IMR-90 (cell line): ENCODE measurements at regions not wholly inside any gene's neighbourhood (a gene's known extent, or its start where the extent isn't known, plus 50 kb on each side); places are given as distances from the start of the nearest gene placed in this dataset.

Source experiments
- ATAC-seq: fragments of 200-7000 bp; cut with Tn5 transposase; 2 replicates; pipeline ENCODE4 v1.9.1; 2020; ENCODE audit warnings: low read depth, mild to moderate bottlenecking, moderate library complexity
- BruUV-seq: library from RNA; stranded (reverse); fragments of 400-500 nt; replicated peaks from 2 replicates; lab custom pipeline; 2021; lab: Mats Ljungman, UMichigan
- CTCF ChIA-PET: fragments of 300-600 bp; formaldehyde crosslinking; extraction: SDS; loops from one replicate; lab custom pipeline; 2021; ENCODE audit warnings: antibody characterized with exemption; lab: Yijun Ruan, JAX
- POLR2A ChIA-PET: fragments of 300-600 bp; sonication (Branson Sonifier 250); formaldehyde crosslinking; loops from one replicate; lab custom pipeline; 2022; ENCODE audit warnings: antibody characterized with exemption; ENCODE audit not compliant: unreplicated experiment; lab: Charles Lee
- DNase-seq: peaks from one replicate; pipeline ENCODE4 v3.0.0; 2013
- H2AFZ ChIP-seq: replicated peaks from 2 replicates; pipeline ENCODE3; 2013; ENCODE audit warnings: low read length, mild to moderate bottlenecking; ENCODE audit not compliant: poor library complexity
- H2AK5ac ChIP-seq: 2 replicates; pipeline ENCODE4 v1.6.1; 2013; ENCODE audit warnings: low read depth, low read length, inconsistent platforms
- H2AK9ac ChIP-seq: replicated peaks from 2 replicates; pipeline ENCODE3; 2013; ENCODE audit warnings: mild to moderate bottlenecking, low read depth, low read length, moderate library complexity; ENCODE audit not compliant: poor library complexity
- H2BK120ac ChIP-seq: 2 replicates; pipeline ENCODE4 v1.6.1; 2013; ENCODE audit warnings: low read depth, low read length, inconsistent platforms
- H2BK15ac ChIP-seq: 3 replicates; pipeline ENCODE4 v1.6.1; 2013; ENCODE audit warnings: low read depth, low read length, inconsistent platforms
- H2BK20ac ChIP-seq: 2 replicates; pipeline ENCODE4 v1.6.1; 2013; ENCODE audit warnings: low read depth, mild to moderate bottlenecking, inconsistent platforms, low read length, moderate library complexity
- H2BK5ac ChIP-seq: 2 replicates; pipeline ENCODE4 v1.6.1; 2013; ENCODE audit warnings: mild to moderate bottlenecking, low read depth, low read length, inconsistent platforms; ENCODE audit not compliant: poor library complexity, severe bottlenecking
- H3K14ac ChIP-seq: replicated peaks from 2 replicates; pipeline ENCODE4 v1.6.1; 2013; ENCODE audit warnings: low read depth, low read length, inconsistent platforms
- H3K18ac ChIP-seq: 2 replicates; pipeline ENCODE4 v1.6.1; 2013; ENCODE audit warnings: low read depth, low read length, control low read depth
- H3K23ac ChIP-seq: 2 replicates; pipeline ENCODE4 v1.6.1; 2013; ENCODE audit warnings: low read depth, low read length, inconsistent platforms
- H3K27ac ChIP-seq: 2 replicates; pipeline ENCODE4 v1.5.1; 2013; ENCODE audit warnings: mild to moderate bottlenecking, control low read depth, low read length; ENCODE audit not compliant: insufficient read depth
- H3K27me3 ChIP-seq: 2 replicates; pipeline ENCODE4 v1.6.1; 2013; ENCODE audit warnings: low read length; ENCODE audit not compliant: control insufficient read depth, insufficient read depth
- H3K36me3 ChIP-seq: 2 replicates; pipeline ENCODE4 v1.6.1; 2013; ENCODE audit warnings: low read length, mixed read lengths; ENCODE audit not compliant: control insufficient read depth, insufficient read depth
- H3K4ac ChIP-seq: 2 replicates; pipeline ENCODE4 v1.6.1; 2013; ENCODE audit warnings: low read depth, low read length, inconsistent platforms
- H3K4me1 ChIP-seq: 2 replicates; pipeline ENCODE4 v1.6.1; 2013; ENCODE audit warnings: low read length, mixed read lengths; ENCODE audit not compliant: control insufficient read depth, insufficient read depth
- H3K4me2 ChIP-seq: 2 replicates; pipeline ENCODE4 v1.6.1; 2013; ENCODE audit warnings: low read depth, mild to moderate bottlenecking, control low read depth, low read length, moderate library complexity
- H3K4me3 ChIP-seq: 2 replicates; pipeline ENCODE4 v1.5.1; 2013; ENCODE audit warnings: low read depth, mild to moderate bottlenecking, control low read depth, low read length, moderate library complexity; ENCODE audit not compliant: insufficient read depth
- H3K56ac ChIP-seq: 2 replicates; pipeline ENCODE4 v1.6.1; 2013; ENCODE audit warnings: low read length, inconsistent platforms; ENCODE audit not compliant: insufficient read depth; ENCODE audit errors: extremely low read depth
- H3K79me1 ChIP-seq, 2 experiments: 2 replicates each; pipeline ENCODE4 v1.6.1; 2013; ENCODE audit warnings: low read length in 2 of 2, inconsistent platforms in 1 of 2, low read depth in 1 of 2
- H3K9ac ChIP-seq: 2 replicates; pipeline ENCODE4 v1.6.1; 2013; ENCODE audit warnings: low read depth, low read length, control low read depth
- H3K9me1 ChIP-seq: 2 replicates; pipeline ENCODE4 v1.6.1; 2013; ENCODE audit warnings: low read length, inconsistent platforms; ENCODE audit not compliant: insufficient read depth
- H3K9me3 ChIP-seq: 2 replicates; pipeline ENCODE4 v1.6.1; 2013; ENCODE audit warnings: low read length; ENCODE audit not compliant: control insufficient read depth, insufficient read depth
- H4K20me1 ChIP-seq: 2 replicates; pipeline ENCODE4 v1.6.1; 2013; ENCODE audit warnings: low read length, inconsistent platforms; ENCODE audit not compliant: insufficient read depth
- H4K5ac ChIP-seq: 2 replicates; pipeline ENCODE4 v1.6.1; 2013; ENCODE audit warnings: mild to moderate bottlenecking, low read depth, low read length, control low read depth
- H4K8ac ChIP-seq, 2 experiments: 2 replicates each; pipeline ENCODE4 v1.6.1; 2013; ENCODE audit warnings: low read depth in 2 of 2, low read length in 2 of 2, control low read depth in 1 of 2, inconsistent platforms in 1 of 2
- H4K91ac ChIP-seq: 2 replicates; pipeline ENCODE4 v1.6.1; 2013; ENCODE audit warnings: low read depth, low read length, inconsistent platforms; ENCODE audit not compliant: insufficient read depth
- BHLHE40 ChIP-seq: fragments of 150-350 bp; IDR thresholded peaks from 2 replicates; pipeline ENCODE4 v1.6.1; 2016; ENCODE audit warnings: mild to moderate bottlenecking, low read depth, low read length
- CEBPB ChIP-seq: IDR thresholded peaks from 2 replicates; pipeline ENCODE4 v1.6.1; 2012; ENCODE audit warnings: low read depth, low read length, improper control_type of control experiment
- CHD1 ChIP-seq: IDR thresholded peaks from 2 replicates; pipeline ENCODE4 v1.6.1; 2012; ENCODE audit warnings: low read depth, low read length, improper control_type of control experiment
- FOS ChIP-seq: fragments of 150-350 bp; IDR thresholded peaks from 2 replicates; pipeline ENCODE4 v1.6.1; 2016; ENCODE audit warnings: low read depth, low read length
- MAFK ChIP-seq: IDR thresholded peaks from 2 replicates; pipeline ENCODE4 v1.6.1; 2012; ENCODE audit warnings: low read depth, low read length, improper control_type of control experiment
- MAZ ChIP-seq: IDR thresholded peaks from 2 replicates; pipeline ENCODE4 v1.6.1; 2012; ENCODE audit warnings: low read depth, mild to moderate bottlenecking, low read length, improper control_type of control experiment, moderate library complexity, borderline replicate concordance
- MXI1 ChIP-seq: IDR thresholded peaks from 2 replicates; pipeline ENCODE4 v1.6.1; 2012; ENCODE audit warnings: low read depth, mild to moderate bottlenecking, low read length, moderate library complexity, borderline replicate concordance
- NFE2L2 ChIP-seq: fragments of 150-350 bp; IDR thresholded peaks from 2 replicates; pipeline ENCODE4 v1.6.1; 2016; ENCODE audit warnings: low read depth, mild to moderate bottlenecking, low read length
- POLR2A ChIP-seq: IDR thresholded peaks from 2 replicates; pipeline ENCODE4 v1.6.1; 2012; ENCODE audit warnings: mild to moderate bottlenecking, low read depth, low read length
- RAD21 ChIP-seq: IDR thresholded peaks from 2 replicates; pipeline ENCODE4 v1.6.1; 2012; ENCODE audit warnings: low read length, improper control_type of control experiment
- RCOR1 ChIP-seq: IDR thresholded peaks from 2 replicates; pipeline ENCODE4 v1.6.1; 2012; ENCODE audit warnings: mild to moderate bottlenecking, low read length, improper control_type of control experiment; ENCODE audit not compliant: insufficient replicate concordance
- RFX5 ChIP-seq: IDR thresholded peaks from 2 replicates; pipeline ENCODE4 v1.8.0; 2012; ENCODE audit warnings: low read depth, mild to moderate bottlenecking, low read length, moderate library complexity
- SMC3 ChIP-seq: fragments of 150-350 bp; IDR thresholded peaks from 2 replicates; pipeline ENCODE4 v1.6.1; 2016; ENCODE audit warnings: low read depth, mild to moderate bottlenecking, antibody characterized with exemption, low read length, moderate library complexity
- WGBS, 2 experiments: methylation state at CpG; one replicate each; pipeline versions ENCODE4 v1.1.5 to v1.1.7; 2013; ENCODE audit warnings: missing lambda C conversion rate in 2 of 2; ENCODE audit not compliant: insufficient read length in 1 of 2; ENCODE audit errors: extremely low coverage in 2 of 2; 5-methylcytosine and 5-hydroxymethylcytosine counted together
- dilution Hi-C: fragments of 300-500 bp; cut with HindIII; formaldehyde crosslinking; loops from one replicate; pipeline ENCODE4 v1.14.3; 2018; ENCODE audit warnings: low sequenced_read_pairs; ENCODE audit not compliant: unreplicated experiment
- in situ Hi-C: fragments of 300-500 bp; cut with MboI; formaldehyde crosslinking; loops from 3 replicates; pipeline ENCODE4 v1.14.3; 2019; ENCODE audit warnings: low sequenced_read_pairs, inconsistent platforms, mixed read lengths
- intact Hi-C: fragments of 100-400 bp; cut with micrococcal nuclease; formaldehyde crosslinking; loops from 2 replicates; pipeline ENCODE4 v1.10.0; 2022
- TF ChIP-seq, protein P1 (sequence below): fragments of 150-350 bp; IDR thresholded peaks from 2 replicates; pipeline ENCODE4 v1.6.1; 2016; ENCODE audit warnings: low read depth, mild to moderate bottlenecking, low read length, moderate library complexity, borderline replicate concordance
- TF ChIP-seq, protein P2 (sequence below): conservative IDR thresholded peaks from 2 replicates; pipeline ENCODE4 v1.5.1; 2012; ENCODE audit warnings: mild to moderate bottlenecking, low read depth, low read length, improper control_type of control experiment
- TF ChIP-seq, protein P3 (sequence below): fragments of 150-350 bp; IDR thresholded peaks from 2 replicates; pipeline ENCODE4 v1.6.1; 2017; ENCODE audit warnings: mild to moderate bottlenecking, antibody characterized with exemption, low read length, low read depth

DNA sequence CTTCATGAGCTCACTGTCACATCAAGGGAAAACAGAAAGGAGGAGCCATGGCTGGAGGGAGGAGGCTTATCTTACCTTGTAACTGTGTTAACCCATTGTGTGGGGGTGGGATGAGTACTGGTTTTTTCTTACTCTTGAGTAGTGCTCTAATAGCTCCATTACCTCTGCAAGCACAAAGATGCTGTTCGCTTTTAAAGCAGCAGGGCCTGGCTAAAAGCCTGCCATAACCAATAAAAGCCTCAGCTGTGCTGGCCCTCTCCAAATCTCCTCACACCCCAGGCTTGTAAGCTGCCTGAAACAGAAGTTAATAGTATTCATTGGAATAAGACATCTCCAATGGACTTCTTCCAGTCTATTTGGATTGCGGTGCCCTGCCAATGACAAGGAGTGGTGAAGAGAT, 544.1 kb downstream of the TUSC7 start:
- H3K9ac ChIP-seq, result no peak overlapping the region
- H2BK20ac ChIP-seq, result no peak overlapping the region
- no peaks in the 10 kb centered on the region for H3K27me3 ChIP-seq
- no peak overlapping the region for H3K23ac ChIP-seq
- intact Hi-C loops (no loop called here), dilution Hi-C loops (no loop called here), in situ Hi-C loops (no loop called here)
- CTCF ChIA-PET, result interaction anchor here (0.6 kb wide), 1 partner anchor 45 kb away, joined by 4 read pairs; no protein-coding TSS in a partner anchor
- POLR2A ChIA-PET, result no interaction called here
- H3K27ac ChIP-seq, result no peak overlapping the region
- H2BK15ac ChIP-seq, result no peak overlapping the region
- H3K18ac ChIP-seq, result no peak overlapping the region
- H4K91ac ChIP-seq, result no peak overlapping the region
- no peaks in the 10 kb centered on the region for H4K20me1 ChIP-seq
- H3K56ac ChIP-seq, result no peak overlapping the region
- TF ChIP-seq RCOR1, result no peak
- no peak for TF ChIP-seq BHLHE40
- no peak for TF ChIP-seq FOS
- TF ChIP-seq NFE2L2, result no peak
- TF ChIP-seq, protein P1, sequence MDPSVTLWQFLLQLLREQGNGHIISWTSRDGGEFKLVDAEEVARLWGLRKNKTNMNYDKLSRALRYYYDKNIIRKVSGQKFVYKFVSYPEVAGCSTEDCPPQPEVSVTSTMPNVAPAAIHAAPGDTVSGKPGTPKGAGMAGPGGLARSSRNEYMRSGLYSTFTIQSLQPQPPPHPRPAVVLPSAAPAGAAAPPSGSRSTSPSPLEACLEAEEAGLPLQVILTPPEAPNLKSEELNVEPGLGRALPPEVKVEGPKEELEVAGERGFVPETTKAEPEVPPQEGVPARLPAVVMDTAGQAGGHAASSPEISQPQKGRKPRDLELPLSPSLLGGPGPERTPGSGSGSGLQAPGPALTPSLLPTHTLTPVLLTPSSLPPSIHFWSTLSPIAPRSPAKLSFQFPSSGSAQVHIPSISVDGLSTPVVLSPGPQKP, result no peak
- TF ChIP-seq MAZ, result no peak
- no peak for TF ChIP-seq RAD21
- no peak for TF ChIP-seq CEBPB
- TF ChIP-seq, protein P2, sequence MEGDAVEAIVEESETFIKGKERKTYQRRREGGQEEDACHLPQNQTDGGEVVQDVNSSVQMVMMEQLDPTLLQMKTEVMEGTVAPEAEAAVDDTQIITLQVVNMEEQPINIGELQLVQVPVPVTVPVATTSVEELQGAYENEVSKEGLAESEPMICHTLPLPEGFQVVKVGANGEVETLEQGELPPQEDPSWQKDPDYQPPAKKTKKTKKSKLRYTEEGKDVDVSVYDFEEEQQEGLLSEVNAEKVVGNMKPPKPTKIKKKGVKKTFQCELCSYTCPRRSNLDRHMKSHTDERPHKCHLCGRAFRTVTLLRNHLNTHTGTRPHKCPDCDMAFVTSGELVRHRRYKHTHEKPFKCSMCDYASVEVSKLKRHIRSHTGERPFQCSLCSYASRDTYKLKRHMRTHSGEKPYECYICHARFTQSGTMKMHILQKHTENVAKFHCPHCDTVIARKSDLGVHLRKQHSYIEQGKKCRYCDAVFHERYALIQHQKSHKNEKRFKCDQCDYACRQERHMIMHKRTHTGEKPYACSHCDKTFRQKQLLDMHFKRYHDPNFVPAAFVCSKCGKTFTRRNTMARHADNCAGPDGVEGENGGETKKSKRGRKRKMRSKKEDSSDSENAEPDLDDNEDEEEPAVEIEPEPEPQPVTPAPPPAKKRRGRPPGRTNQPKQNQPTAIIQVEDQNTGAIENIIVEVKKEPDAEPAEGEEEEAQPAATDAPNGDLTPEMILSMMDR, result no peak
- no peak for TF ChIP-seq MAFK
- TF ChIP-seq CHD1, result no peak
- TF ChIP-seq POLR2A, result no peak
- TF ChIP-seq SMC3, result no peak
- TF ChIP-seq, protein P3, sequence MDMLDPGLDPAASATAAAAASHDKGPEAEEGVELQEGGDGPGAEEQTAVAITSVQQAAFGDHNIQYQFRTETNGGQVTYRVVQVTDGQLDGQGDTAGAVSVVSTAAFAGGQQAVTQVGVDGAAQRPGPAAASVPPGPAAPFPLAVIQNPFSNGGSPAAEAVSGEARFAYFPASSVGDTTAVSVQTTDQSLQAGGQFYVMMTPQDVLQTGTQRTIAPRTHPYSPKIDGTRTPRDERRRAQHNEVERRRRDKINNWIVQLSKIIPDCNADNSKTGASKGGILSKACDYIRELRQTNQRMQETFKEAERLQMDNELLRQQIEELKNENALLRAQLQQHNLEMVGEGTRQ, result no peak
- no peak for TF ChIP-seq MXI1
- no peak for TF ChIP-seq RFX5
- no peaks in the 10 kb centered on the region for H3K9me1 ChIP-seq
- H3K36me3 ChIP-seq, result no peaks in the 10 kb centered on the region
- BruUV-seq, result no TSS peak
- H2BK5ac ChIP-seq, result no peak overlapping the region
- H3K4me1 ChIP-seq, result no peaks in the 10 kb centered on the region
- no peaks in the 10 kb centered on the region for H3K9me3 ChIP-seq
- no peak overlapping the region for H3K4ac ChIP-seq
- H4K8ac ChIP-seq, result no peak overlapping the region
- ATAC-seq (no peak), DNase-seq (no peak)
- no peak overlapping the region for H2AK9ac ChIP-seq
- H3K79me1 ChIP-seq, result no peaks in the 10 kb centered on the region
- H4K5ac ChIP-seq, result no peak overlapping the region
- no peak overlapping the region for H3K14ac ChIP-seq
- H2BK120ac ChIP-seq, result no peak overlapping the region
- no CpG with 5 or more reads among the region's 2 CpGs for WGBS, 2 experiments
- no peak overlapping the region for H2AK5ac ChIP-seq
- no peak overlapping the region for H2AFZ ChIP-seq
- no peak overlapping the region for H3K4me3 ChIP-seq
- no peak overlapping the region for H3K4me2 ChIP-seq
